22Rv1 (cell line): ENCODE measurements at regions not wholly inside any gene's neighbourhood (a gene's known extent, or its start where the extent isn't known, plus 50 kb on each side); places are given as distances from the start of the nearest gene placed in this dataset.

Experiments used
- ZFX ChIP-seq: fragments of 450-650 bp; IDR thresholded peaks from 2 replicates; pipeline ENCODE4 v1.6.1; 2017; ENCODE audit warnings: antibody characterized with exemption, borderline replicate concordance
- TF ChIP-seq, protein P1 (sequence below): fragments of 450-650 bp; IDR thresholded peaks from 2 replicates; pipeline ENCODE4 v1.5.1; 2017; ENCODE audit warnings: mild to moderate bottlenecking

DNA sequence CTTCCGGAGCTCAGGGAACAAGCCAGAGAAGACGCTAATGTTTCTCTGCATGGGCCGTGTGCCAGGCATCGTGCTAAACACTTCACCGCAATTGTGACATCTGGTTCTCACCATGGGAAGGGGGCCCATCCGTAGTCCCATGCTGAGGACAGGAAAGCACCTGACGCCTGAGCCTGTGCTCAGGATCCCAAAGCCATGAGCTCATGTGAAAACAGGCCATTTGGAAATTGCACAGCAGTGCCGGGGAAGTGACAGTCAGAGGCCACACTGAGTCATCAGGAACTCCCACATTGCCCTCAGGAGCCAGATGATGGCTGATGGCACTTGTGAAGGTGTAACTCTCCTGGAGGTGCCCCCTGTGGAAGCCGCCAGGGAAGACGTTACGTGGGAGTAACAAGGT is 141.0 kb downstream of the INHBB start:
- TF ChIP-seq, protein P1, sequence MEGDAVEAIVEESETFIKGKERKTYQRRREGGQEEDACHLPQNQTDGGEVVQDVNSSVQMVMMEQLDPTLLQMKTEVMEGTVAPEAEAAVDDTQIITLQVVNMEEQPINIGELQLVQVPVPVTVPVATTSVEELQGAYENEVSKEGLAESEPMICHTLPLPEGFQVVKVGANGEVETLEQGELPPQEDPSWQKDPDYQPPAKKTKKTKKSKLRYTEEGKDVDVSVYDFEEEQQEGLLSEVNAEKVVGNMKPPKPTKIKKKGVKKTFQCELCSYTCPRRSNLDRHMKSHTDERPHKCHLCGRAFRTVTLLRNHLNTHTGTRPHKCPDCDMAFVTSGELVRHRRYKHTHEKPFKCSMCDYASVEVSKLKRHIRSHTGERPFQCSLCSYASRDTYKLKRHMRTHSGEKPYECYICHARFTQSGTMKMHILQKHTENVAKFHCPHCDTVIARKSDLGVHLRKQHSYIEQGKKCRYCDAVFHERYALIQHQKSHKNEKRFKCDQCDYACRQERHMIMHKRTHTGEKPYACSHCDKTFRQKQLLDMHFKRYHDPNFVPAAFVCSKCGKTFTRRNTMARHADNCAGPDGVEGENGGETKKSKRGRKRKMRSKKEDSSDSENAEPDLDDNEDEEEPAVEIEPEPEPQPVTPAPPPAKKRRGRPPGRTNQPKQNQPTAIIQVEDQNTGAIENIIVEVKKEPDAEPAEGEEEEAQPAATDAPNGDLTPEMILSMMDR = no peak
- TF ChIP-seq ZFX = no peak
